GM18502 (cell line): ENCODE measurements at regions not wholly inside any gene's neighbourhood (a gene's known extent, or its start where the extent isn't known, plus 50 kb on each side); places are given as distances from the start of the nearest gene placed in this dataset.
A peak's percentile ranks its signal among the peaks of the same experiment; 100 is the strongest.
"Not testable (repeated sequence)": the region's sequence is repeated elsewhere in the genome, so short reads cannot be mapped to it uniquely, and the experiment has no call there.

ENCODE experiments used
- ATAC-seq: cut with Tn5 transposase; IDR thresholded peaks from one replicate; pipeline ENCODE4 v1.9.1; 2021; ENCODE audit warnings: mild to moderate bottlenecking; ENCODE audit not compliant: unreplicated experiment, poor library complexity

DNA sequence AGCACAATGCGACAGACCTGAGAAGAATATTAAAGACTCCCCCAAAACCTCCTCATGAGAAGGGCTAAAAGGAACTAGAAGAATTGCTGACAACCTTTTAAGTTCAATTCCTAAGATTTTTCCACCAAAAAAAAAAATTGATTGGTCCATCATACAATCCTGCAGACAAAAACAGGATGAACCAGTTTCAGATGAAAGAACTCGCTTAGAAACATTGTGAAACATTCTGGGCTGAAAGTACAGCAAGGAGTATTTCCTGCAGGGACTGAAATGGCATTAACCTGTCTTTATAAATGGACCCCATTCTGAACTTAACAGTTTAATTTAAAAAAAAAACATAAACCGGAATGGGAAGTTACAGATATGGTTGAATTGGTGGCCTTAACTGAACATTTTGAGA, 96.0 kb upstream of the FAM174B start:
- no peak for ATAC-seq

DNA sequence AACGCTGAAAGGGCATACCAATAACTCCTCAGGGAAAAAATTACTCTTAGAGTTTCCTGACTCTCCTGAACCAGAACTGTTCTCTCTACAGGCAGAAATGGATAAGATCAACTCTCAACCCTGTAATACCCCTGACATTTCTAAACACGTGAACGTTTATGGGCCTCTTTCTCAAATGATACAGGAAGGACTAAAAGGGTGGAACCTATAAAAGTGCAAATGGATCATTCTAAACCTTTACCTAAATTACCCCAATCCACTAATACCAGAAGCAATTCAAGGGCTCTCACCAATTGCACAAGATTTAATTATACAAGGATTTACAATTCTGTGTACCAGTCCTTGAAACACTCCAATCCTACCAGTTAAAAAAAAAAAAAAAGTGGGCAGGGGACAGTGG, 98.0 kb upstream of the FAM174B start:
- no peak for ATAC-seq

DNA sequence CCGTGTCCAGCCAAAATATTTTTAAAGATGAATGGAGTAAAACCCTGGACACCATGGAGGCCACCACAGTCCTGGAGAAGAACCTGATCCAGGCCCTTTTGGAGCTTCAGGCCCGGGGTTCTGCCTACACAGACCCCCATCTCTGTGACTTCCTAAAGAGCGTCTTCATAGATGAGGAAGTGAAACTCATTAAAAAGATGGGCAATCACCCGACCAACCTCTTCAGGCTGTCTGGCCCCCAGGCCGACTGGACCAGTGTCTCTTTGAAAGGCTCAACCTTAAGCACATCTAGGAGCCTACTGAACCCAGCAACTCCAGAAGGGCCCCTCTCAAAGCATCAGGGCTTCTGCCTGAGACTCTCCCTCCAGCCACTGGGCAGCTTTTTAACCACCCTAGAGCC, 107.9 kb upstream of the FAM174B start:
- ATAC-seq, result no peak

DNA sequence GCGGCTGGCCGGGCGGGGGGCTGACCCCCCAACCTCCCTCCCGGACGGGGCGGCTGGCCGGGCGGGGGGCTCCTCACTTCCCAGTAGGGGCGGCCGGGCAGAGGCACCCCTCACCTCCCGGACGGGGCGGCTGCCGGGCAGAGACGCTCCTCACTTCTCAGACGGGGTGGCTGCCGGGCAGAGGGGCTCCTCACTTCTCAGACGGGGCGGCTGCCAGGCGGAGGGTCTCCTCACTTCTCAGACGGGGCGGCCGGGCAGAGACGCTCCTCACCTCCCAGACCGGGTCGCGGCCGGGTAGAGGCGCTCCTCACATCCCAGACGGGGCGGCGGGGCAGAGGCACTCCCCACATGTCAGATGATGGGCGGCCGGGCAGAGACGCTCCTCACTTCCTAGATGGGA, 112.6 kb upstream of the FAM174B start:
- not testable (repeated sequence) for ATAC-seq

DNA sequence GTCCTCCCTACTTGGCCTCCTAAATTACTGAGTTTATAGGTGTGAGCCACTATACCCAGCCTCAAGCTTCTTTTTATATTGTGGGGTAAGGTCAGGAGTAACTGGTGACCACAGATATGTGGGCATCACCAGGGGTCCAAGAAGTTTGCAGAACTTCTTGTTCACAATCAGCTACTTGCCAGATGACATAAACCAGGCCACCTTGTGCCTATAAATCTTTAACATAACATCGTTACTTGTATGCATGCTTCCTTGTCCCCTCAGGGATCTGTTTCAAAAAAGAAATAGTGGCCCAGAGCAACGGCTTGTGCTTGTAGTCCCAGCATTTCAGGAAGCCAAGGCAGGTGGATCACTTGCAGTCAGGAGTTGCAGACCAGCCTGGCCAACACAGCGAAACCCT, 115.1 kb upstream of the FAM174B start:
- no peak for ATAC-seq

DNA sequence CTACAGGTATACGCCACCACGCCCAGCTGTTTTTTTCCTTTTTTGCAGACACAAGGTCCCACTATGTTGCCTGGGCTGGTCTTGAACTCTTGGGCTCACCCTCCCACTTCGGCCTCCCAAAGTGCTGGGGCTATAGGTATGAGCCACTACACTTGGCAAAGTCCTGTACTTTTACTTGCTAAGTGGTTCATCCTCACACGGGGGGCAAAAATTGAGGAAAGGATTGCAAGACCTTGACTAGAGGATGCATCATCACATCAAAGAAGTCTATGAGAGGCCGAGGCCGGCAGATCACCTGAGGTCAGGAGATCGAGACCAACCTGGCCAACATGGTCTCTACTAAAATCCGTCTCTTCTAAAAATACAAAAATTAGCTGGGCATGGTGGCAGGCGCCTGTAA, 116.5 kb upstream of the FAM174B start:
- ATAC-seq, result no peak

DNA sequence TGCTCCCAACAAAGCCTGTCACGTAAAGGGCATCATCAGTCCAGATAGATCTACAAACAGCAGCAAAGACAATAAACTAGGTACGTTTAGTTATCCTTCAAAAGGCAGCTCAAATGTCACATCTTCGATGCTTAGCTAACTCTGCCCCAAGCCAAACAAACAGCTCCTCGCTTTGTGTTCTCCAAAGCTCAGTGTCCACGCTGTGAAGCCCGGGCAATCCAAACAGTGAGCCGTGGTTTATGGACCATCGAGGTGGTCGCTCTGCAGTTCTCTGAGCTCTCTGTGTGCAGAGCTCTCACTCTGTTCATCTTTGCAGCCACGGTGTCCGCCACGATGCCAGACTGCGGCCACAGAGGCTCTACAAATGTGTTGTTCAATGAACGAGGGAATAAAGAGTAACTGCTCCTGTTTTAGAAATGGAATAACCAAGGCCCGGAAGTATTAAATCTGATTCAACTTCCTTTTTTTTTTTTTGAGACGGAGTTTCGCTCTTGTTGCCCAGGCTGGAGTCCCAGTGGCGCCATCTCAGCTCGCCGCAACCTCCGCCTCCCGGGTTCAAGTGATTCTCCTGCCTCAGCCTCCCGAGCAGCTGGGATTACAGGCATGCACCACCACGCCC, 117.2 kb upstream of the FAM174B start:
- no peak for ATAC-seq

DNA sequence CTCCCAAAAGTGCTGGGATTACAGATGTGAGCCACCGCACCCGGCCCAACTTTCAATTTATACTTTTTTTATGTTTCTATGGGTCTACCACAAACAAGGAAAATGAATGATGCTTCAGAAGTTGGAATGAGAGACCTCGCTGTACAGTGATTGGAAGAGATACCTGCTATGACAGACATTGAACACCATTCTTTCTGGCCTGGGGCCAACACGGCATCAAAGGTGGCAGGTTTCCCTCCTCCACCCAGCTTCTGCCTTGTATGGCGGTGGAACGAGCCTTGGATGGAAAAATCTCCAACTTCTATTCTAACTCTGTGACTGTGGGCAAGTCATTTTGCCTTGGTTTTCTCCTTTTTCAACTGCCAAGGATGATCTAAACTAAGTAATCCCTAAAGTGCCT, 117.8 kb upstream of the FAM174B start:
- no peak for ATAC-seq

DNA sequence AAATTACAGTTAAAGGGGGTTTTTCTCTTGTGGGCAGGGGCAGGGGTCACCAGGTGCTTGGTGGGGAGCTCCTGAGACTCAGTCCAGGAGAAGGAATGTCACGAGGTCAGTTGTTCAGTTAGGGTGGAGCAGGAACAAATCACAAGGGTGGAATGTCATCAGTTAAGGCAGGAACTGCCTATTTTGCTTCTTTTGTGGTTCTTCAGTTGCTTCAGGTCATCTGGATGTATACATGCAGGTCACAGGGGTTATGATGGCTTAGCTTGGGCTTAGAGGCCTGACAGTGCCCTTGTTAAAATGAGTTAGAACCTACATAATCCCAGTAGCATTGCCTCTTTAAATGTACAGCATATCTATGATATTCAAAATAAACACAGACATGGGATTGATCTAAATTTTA, 120.2 kb upstream of the CHD2 start:
- no peak for ATAC-seq

DNA sequence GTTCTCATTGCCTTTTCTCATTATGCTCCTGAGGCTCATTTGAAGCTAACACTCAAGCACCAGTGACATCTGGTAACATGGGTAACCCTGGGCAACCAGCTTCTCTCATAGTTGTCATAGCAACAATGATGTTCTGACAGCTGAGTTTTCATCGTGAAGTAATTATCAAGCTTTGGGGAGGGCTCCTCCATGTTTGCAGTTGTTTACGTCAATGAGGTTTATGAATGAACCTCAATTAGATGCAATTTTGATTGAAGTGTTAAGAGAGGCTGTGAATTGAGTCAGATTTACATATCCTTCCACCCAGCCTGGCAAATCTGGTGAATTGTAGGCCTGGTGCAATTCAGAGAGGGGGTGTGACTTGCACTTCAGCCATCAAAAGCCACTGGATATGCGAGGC, 119.3 kb upstream of the CHD2 start:
- no peak for ATAC-seq

DNA sequence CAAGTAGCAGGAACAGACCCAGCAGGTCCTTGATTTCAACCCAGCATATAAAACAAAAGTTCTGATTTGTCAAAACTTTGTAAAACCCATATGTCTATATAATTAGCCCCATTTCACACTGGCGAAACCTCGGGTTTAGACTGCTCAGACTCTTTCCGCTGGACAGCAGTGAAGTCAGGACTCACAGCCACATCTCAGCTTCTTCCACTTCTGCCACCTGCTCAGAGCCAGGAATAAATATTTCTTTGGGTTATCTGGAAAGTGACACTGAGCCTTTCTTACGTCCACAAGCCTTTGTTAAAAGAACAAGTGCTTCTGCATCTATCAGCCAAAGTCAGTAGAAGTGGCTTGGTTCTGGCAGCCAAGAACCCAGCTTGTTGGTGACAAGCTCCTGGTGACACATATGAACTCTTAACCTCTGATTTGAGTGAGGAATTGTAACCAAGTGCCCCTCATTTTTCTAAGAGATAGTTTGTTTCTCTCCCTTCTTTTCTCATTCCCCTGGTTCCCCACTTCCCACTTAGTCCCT, 118.1 kb upstream of the CHD2 start:
- no peak for ATAC-seq

DNA sequence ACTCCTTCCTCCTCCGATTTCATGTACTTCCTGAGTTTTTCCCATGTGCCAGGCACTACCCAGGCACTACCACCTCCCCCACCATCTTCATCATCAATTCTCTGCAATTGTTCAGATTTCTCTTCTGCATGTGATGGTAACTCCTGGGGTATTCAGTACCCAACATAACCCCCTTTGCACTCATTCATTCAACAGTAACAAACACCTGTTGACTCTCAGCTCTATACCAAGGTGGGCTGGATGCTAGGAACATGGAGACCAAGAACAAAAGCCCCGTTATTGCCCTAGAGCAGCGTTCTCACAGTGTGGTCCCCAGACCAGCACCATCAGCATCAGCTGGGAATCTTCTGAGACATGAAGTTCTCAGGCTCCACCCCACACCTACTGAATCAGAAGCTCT, 113.0 kb upstream of the CHD2 start:
- no peak for ATAC-seq

DNA sequence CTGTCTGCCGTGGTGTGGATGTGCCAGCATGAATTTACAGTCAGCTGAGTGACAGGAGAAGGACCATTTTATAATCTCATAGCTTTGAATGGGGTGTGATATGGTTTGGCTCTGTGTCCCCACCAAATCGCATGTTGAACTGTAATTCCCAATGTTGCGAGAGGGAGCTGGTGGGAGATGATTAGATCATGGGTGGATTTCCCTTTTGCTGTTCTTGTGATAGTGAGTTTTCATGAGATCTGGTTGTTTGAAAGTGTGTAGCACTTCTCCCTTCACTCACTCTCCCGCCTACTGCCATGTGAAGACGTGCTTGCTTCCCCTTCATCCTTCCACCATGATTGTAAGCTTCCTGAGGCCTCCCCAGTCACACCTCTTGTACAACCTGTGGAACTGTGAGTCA, 111.9 kb upstream of the CHD2 start:
- no peak for ATAC-seq

DNA sequence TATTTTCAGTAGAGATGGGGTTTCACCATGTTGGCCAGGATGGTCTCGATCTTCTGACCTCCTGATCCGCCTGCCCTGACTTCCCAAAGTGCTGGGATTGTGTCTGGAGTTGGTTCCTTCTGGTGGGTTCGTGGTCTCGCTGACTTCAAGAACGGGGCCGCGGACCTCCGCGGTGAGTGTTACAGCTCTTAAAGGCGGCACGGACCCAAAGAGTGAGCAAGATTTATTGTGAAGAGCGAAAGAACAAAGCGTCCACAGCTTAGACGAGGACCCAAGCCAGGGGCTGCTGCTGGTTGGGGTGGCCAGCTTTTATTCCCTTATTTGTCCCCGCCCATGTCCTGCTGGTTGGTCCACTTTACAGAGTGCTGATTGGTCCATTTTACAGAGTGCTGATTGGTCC, 111.3 kb upstream of the CHD2 start:
- not testable (repeated sequence) for ATAC-seq

DNA sequence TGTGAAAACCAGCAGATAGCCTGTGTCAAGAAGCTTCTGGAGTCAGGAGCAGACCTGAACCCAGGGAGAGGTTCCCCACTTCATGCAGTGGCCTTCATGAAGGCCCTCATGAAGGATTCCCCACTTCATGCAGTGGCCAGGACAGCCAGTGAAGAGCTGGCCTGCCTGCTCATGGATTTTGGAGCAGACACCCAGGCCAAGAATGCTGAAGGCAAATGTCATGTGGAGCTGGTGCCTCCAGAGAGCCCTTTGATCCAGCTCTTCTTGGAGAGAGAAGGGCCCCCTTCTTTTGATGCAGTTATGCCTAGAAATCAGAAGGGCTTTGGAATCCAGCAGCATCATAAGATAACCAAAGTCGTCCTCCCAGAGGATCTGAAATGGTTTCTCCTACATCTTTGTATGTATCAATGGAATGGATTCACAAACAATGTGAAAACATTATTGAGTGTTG, 103.9 kb upstream of the CHD2 start:
- ATAC-seq, result no peak

DNA sequence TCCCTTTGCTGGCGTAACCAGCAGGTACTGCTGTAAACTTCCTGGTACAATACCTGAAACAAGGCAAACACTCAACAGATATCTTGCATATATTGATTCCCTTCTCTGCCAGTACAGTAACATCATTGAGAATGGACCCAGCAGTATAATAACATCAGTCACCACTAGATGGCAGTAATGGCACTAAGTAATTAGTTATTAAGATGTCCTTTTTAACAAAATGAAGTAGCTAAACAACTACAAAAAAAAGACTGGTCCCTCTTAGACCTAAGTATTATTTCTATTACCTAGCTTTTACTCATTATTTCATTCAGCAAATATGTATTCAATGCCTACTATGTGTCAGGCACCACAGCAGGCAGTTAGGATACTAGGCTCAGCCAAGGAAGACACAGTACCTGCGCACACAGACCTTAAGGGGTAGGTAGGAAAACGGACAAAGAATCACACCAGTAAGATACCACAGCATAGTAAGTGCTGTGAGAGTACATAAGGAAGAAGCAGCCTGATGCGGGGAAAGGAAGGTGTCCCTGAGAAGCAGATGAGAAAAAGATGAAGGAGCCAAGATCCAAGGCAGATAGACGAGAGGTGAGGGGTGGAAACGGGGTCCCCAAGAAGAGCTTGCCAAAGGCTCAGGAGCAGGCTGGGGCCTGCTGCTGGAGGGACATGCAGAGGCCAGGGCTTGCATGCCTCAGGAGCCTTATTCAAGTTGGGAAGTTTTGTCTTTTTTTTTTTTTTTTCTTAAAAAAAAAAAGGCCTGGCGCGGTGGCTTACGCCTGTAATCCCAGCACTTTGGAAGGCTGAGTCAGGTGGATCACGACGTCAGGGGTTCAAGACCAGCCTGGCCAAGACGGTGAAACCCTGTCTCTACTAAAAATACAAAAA, 102.7 kb upstream of the CHD2 start:
- peak; percentile 86 for ATAC-seq

DNA sequence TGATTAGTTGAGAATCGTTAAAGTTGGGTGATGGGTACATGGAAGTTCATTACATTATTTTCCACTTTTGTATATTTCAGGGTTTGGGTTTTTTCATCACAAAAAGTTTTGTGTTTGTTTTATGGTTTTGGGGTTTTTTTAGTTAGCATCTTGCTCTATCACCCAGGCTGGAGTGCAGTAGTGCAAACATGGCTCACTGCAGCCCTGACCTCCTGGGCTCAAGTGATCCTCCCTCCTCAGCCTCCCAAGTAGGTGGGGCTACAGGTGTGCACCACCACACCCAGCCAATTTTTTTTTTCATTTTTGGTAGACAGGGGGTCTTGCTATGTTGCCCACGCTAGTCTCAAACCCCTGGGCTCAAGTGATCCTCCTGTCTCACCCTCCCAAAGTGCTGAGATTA, 100.1 kb upstream of the CHD2 start:
- ATAC-seq, result no peak

DNA sequence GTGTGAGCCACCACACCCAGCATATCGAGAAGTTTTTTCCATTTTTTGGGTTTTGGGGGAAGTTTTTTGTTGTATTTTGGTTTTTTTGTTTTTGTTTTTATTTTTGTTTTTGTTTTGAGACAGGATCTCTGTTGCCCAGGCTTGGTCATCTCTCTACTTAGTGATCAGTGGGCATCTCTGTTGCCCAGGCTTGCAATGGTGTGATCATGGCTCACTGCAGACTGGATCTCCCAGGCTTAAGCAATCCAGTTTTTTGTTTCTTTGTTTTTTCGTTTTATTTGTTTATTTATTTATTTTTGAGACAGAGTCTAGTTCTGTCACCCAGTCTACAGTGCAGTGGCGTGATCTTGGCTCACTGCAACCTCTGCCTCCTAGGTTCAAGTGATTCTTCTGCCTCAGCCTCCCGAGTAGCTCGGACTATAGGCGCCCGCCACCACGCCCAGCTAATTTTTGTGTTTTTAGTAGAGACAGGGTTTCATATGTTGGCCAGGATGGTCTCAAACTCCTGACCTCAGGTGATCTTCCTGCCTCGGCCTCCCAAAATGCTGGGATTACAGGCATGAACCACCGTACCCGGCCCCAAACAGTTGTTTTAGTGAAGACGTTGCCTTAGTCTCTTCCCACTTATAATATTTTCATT, 99.6 kb upstream of the CHD2 start:
- not testable (repeated sequence) for ATAC-seq

DNA sequence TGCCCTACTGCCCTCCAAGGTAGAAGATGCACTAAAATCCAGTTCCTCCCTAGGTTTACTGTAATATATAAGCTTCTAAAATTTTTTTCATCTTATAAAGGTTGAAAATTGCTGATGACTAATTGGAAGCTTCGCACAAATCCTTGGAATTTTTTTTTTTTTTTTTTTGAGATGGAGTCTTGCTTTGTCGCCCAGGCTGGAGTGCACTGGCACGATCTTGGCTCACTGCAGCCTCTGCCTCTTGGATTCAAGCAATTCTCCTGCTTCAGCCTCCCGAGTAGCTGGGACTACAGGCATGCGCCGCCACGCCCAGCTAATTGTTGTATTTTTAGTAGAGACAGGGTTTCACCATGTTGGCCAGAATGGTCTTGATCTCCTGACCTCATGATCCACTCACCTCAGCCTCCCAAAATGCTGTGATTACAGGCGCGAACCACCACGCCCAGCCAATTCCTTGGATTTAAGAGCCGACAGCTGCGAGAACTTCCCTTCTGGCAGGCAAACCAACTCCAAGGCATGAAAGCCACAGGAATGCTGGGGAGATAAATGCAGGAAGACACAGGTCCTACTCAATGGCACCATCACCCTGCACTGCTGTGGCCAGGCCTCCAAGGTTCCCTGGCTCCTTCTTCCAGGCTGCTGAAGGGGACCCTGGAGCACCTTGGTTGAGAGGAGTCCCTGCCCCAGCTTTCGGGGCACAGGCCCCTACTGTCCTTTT, 98.9 kb upstream of the CHD2 start:
- ATAC-seq, result not testable (repeated sequence)

DNA sequence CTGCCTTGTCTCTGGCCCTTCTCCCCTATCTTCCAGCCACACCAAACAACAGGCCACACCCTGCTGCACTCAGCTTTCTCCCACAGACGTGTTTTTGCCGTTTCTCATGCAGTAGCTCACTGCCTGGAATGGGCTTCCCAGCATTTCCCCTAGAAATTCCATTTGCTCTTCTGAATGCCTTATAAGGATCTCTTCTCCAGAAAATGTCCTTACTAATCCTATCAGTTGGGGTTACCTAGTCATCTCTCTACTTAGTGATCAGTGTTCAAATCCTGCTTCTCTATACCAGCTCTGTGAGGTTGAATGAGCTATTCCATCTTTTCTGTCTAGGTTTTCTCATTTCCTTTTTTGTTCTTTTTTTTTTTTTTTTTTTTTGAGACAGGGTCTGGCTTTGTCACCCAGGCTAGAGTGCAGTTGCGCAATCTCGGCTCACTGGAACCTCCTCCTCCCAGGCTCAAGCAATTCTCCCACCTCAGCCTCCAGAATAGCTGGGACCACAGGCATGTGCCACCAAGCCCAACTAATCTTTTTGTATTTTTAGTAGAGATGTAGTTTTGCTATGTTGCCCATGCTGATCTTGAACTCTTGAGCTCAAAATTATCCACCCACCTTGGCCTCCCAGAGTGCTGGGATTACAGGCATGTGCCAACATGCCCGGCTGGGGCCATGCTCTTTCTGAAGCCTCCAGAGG, 98.2 kb upstream of the CHD2 start:
- ATAC-seq, result no peak
